Fibroblast of lung (primary cell): ENCODE measurements at regions not wholly inside any gene's neighbourhood (a gene's known extent, or its start where the extent isn't known, plus 50 kb on each side); places are given as distances from the start of the nearest gene placed in this dataset.

Experiments
- DNase-seq, 2 donors: peaks; one replicate each; pipeline versions ENCODE4 v3.0.0 to v3.0.0-alpha.2; 2010; ENCODE audit warnings: low read depth in 2 of 2
- H2AFZ ChIP-seq: 2 replicates; pipeline ENCODE4 v1.5.1; 2012; ENCODE audit warnings: low read length, control low read depth, inconsistent platforms
- H3K27ac ChIP-seq: 2 replicates; pipeline ENCODE4 v1.5.1; 2011; ENCODE audit warnings: low read length, control low read depth; ENCODE audit not compliant: insufficient read depth
- H3K27me3 ChIP-seq: 2 replicates; pipeline ENCODE4 v1.5.1; 2011; ENCODE audit warnings: mild to moderate bottlenecking, low read length; ENCODE audit not compliant: control insufficient read depth, insufficient read depth
- H3K36me3 ChIP-seq: 2 replicates; pipeline ENCODE4 v1.5.1; 2011; ENCODE audit warnings: low read length; ENCODE audit not compliant: control insufficient read depth, insufficient read depth
- H3K4me1 ChIP-seq: 2 replicates; pipeline ENCODE4 v1.5.1; 2011; ENCODE audit warnings: low read length; ENCODE audit not compliant: control insufficient read depth, insufficient read depth; ENCODE audit errors: extremely low read depth
- H3K4me2 ChIP-seq: 2 replicates; pipeline ENCODE4 v1.5.1; 2011; ENCODE audit warnings: low read length, control low read depth; ENCODE audit not compliant: insufficient read depth; ENCODE audit errors: extremely low read depth
- H3K4me3 ChIP-seq, 4 experiments: fragments of 200-600 bp in 1 of 4; sonication (generic) in 1 of 4; replicated peaks in 1 of 4; 2 replicates each; pipeline ENCODE4 v1.5.1; 2011 to 2016; ENCODE audit warnings: low read length in 4 of 4, low read depth in 3 of 4, mild to moderate bottlenecking in 3 of 4, control low read depth in 2 of 4, inconsistent platforms in 1 of 4, mixed read lengths in 1 of 4; ENCODE audit not compliant: insufficient read depth in 1 of 4; ENCODE audit errors: control extremely low read depth in 1 of 4
- H3K79me2 ChIP-seq: 2 replicates; pipeline ENCODE4 v1.5.1; 2012; ENCODE audit warnings: mild to moderate bottlenecking, low read length, inconsistent platforms; ENCODE audit not compliant: control insufficient read depth, insufficient read depth
- H3K9ac ChIP-seq: 2 replicates; pipeline ENCODE4 v1.5.1; 2011; ENCODE audit warnings: mild to moderate bottlenecking, low read length, control low read depth; ENCODE audit not compliant: insufficient read depth
- H3K9me3 ChIP-seq: 2 replicates; pipeline ENCODE4 v1.5.1; 2012; ENCODE audit warnings: low read depth, low read length; ENCODE audit not compliant: control insufficient read depth, insufficient read depth
- H4K20me1 ChIP-seq: 2 replicates; pipeline ENCODE4 v1.5.1; 2011; ENCODE audit warnings: low read length; ENCODE audit not compliant: control insufficient read depth, insufficient read depth; ENCODE audit errors: extremely low read depth
- EZH2 ChIP-seq: IDR thresholded peaks from 2 replicates; pipeline ENCODE4 v1.5.1; 2012; ENCODE audit warnings: low read length, control low read depth, mild to moderate bottlenecking; ENCODE audit errors: missing control alignments
- TF ChIP-seq, protein P1 (sequence below), 2 donors: IDR thresholded peaks in 1 of 2; conservative IDR thresholded peaks in 1 of 2; 1 replicate in 1 of 2; 2 replicates in 1 of 2; pipeline ENCODE4 v1.5.1; 2011 to 2012; ENCODE audit warnings: low read length in 2 of 2, control low read depth in 1 of 2, inconsistent platforms in 1 of 2, low read depth in 1 of 2, mild to moderate bottlenecking in 1 of 2

DNA sequence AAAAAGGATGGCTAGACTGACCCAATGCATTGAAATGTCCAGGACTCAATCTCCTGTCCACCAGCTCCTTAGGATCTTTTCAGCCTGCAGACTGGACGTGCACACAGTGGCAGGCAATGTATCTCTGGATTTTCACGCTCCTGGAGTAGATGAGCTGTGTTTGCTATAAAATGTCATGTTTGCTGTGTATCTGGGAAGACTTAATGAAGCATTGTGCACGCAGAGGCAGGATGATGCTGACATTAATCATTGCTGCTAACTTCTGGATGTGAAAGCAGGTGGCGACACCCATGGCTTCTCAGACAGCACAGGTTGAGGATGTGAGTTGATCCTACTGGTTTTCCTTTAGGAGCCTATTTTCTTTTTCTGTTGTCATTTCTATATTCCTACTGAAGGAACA, 133.1 kb upstream of the PCSK2 start:
- Histone ChIP-seq H3K9me3 (no peaks in the 10 kb centered on the region), H3K4me3 (no peak overlapping the region), H3K36me3 (no peaks in the 10 kb centered on the region), H3K79me2 (no peaks in the 10 kb centered on the region), H3K9ac (no peak overlapping the region), H3K4me1 (no peaks in the 10 kb centered on the region), H4K20me1 (no peaks in the 10 kb centered on the region), H2AFZ (no peak overlapping the region), H3K27ac (no peak overlapping the region), H3K27me3 (no peaks in the 10 kb centered on the region), H3K4me2 (no peak overlapping the region)
- DNase-seq: no peak
- TF ChIP-seq EZH2: no peak
- TF ChIP-seq, protein P1, sequence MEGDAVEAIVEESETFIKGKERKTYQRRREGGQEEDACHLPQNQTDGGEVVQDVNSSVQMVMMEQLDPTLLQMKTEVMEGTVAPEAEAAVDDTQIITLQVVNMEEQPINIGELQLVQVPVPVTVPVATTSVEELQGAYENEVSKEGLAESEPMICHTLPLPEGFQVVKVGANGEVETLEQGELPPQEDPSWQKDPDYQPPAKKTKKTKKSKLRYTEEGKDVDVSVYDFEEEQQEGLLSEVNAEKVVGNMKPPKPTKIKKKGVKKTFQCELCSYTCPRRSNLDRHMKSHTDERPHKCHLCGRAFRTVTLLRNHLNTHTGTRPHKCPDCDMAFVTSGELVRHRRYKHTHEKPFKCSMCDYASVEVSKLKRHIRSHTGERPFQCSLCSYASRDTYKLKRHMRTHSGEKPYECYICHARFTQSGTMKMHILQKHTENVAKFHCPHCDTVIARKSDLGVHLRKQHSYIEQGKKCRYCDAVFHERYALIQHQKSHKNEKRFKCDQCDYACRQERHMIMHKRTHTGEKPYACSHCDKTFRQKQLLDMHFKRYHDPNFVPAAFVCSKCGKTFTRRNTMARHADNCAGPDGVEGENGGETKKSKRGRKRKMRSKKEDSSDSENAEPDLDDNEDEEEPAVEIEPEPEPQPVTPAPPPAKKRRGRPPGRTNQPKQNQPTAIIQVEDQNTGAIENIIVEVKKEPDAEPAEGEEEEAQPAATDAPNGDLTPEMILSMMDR (conservative IDR thresholded peaks at IDR 0.05 in 1 of 2, IDR thresholded peaks at IDR 0.05 in 1 of 2; ENCODE audit: low read depth in 1 of 2, low read length in 2 of 2): no peak

DNA sequence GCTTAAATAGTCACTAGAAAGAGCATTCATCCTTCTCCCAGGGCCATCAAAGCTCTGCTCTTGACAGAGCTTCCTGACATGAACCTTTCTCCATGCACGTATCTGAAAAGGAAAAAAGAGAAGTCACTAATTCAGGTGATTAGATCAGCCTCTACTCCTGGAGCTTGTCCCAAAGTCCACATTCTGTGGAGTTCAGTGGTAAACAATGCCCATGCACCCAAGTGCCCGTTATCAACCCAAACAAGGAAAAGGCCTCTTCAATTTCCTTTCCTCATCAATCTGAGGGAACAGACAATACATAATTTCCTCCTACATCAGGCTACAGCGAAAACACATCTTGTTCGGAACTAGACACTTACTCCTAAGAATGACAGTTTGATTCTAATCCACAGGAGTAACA, 129.2 kb upstream of the PCSK2 start:
- Histone ChIP-seq H3K36me3 (no peaks in the 10 kb centered on the region), H3K4me1 (no peaks in the 10 kb centered on the region), H3K9me3 (no peaks in the 10 kb centered on the region), H3K9ac (no peak overlapping the region), H3K4me2 (no peak overlapping the region), H3K27me3 (no peaks in the 10 kb centered on the region), H2AFZ (no peak overlapping the region), H3K4me3 (no peak overlapping the region), H3K27ac (no peak overlapping the region), H3K79me2 (no peaks in the 10 kb centered on the region), H4K20me1 (no peaks in the 10 kb centered on the region)
- TF ChIP-seq, protein P1 (conservative IDR thresholded peaks at IDR 0.05 in 1 of 2, IDR thresholded peaks at IDR 0.05 in 1 of 2; ENCODE audit: low read depth in 1 of 2, low read length in 2 of 2): no peak
- TF ChIP-seq EZH2: no peak
- DNase-seq: no peak

- no peaks in the 10 kb centered on the region for H3K36me3 ChIP-seq
- no peaks in the 10 kb centered on the region for H3K9me3 ChIP-seq
- no peaks in the 10 kb centered on the region for H3K4me1 ChIP-seq
- no peak overlapping the region for H2AFZ ChIP-seq
- H3K79me2 ChIP-seq: no peaks in the 10 kb centered on the region
- H3K9ac ChIP-seq: no peak overlapping the region
- H4K20me1 ChIP-seq: no peaks in the 10 kb centered on the region
- no peaks in the 10 kb centered on the region for H3K27me3 ChIP-seq
- no peak overlapping the region for H3K27ac ChIP-seq
- no peak for TF ChIP-seq EZH2
- TF ChIP-seq, protein P1 (conservative IDR thresholded peaks at IDR 0.05 in 1 of 2, IDR thresholded peaks at IDR 0.05 in 1 of 2; ENCODE audit: low read depth in 1 of 2, low read length in 2 of 2): no peak
- H3K4me2 ChIP-seq: no peak overlapping the region
- DNase-seq: no peak
- H3K4me3 ChIP-seq: no peak overlapping the region
Measured at GRCh38 chr20:17100506-17100905, 126.3 kb upstream of the PCSK2 start.
